ENCODE measurements at regions not wholly inside any gene's neighbourhood (a gene's known extent, or its start where the extent isn't known, plus 50 kb on each side); places are given as distances from the start of the nearest gene placed in this dataset.

- Histone ChIP-seq H3K9me3 (ENCODE audit: control insufficient read depth, low read length) (no peaks in the 10 kb centered on the region), H3K4me3 (ENCODE audit: low read length) (no peak overlapping the region), H3K4me1 (ENCODE audit: control insufficient read depth, insufficient read depth, low read length) (no peaks in the 10 kb centered on the region), H3K27me3 (replicated peaks; ENCODE audit: control insufficient read depth, insufficient read depth, low read length) (no peaks in the 10 kb centered on the region), H3K36me3 (ENCODE audit: control insufficient read depth, insufficient read depth, low read length, severe bottlenecking) (no peaks in the 10 kb centered on the region), H3K9ac (ENCODE audit: low read length) (no peak overlapping the region)
- DNase-seq (ENCODE audit: low read depth), result no peak
Observed at GRCh38 chr15:25557926-25558325, 119.1 kb upstream of the UBE3A start.

- no peaks in the 10 kb centered on the region for H3K36me3 ChIP-seq (ENCODE audit: control insufficient read depth, insufficient read depth, low read length, severe bottlenecking)
- no peak overlapping the region for H3K4me3 ChIP-seq (ENCODE audit: low read length)
- no peak overlapping the region for H3K9ac ChIP-seq (ENCODE audit: low read length)
- H3K27me3 ChIP-seq (replicated peaks; ENCODE audit: control insufficient read depth, insufficient read depth, low read length), result no peaks in the 10 kb centered on the region
- no peaks in the 10 kb centered on the region for H3K4me1 ChIP-seq (ENCODE audit: control insufficient read depth, insufficient read depth, low read length)
- no peak for DNase-seq (ENCODE audit: low read depth)
- H3K9me3 ChIP-seq (ENCODE audit: control insufficient read depth, low read length), result no peaks in the 10 kb centered on the region
Observed at GRCh38 chr15:25556136-25556535, 117.3 kb upstream of the UBE3A start.

GRCh38 chr15:25554640-25555039 lies 115.8 kb upstream of the UBE3A start:
- no peak overlapping the region for H3K4me3 ChIP-seq (ENCODE audit: low read length)
- DNase-seq (ENCODE audit: low read depth), result no peak

GRCh38 chr15:25548600-25548999 lies 109.8 kb upstream of the UBE3A start:
- DNase-seq (ENCODE audit: low read depth), result no peak
- Histone ChIP-seq H3K36me3 (ENCODE audit: control insufficient read depth, insufficient read depth, low read length, severe bottlenecking) (no peaks in the 10 kb centered on the region), H3K27me3 (replicated peaks; ENCODE audit: control insufficient read depth, insufficient read depth, low read length) (no peaks in the 10 kb centered on the region), H3K4me1 (ENCODE audit: control insufficient read depth, insufficient read depth, low read length) (peaks cover 2% of the 10 kb centered on the region), H3K9ac (ENCODE audit: low read length) (no peak overlapping the region), H3K4me3 (ENCODE audit: low read length) (no peak overlapping the region), H3K9me3 (ENCODE audit: control insufficient read depth, low read length) (no peaks in the 10 kb centered on the region)

More at GRCh38 chr15:25554640-25555039, 115.8 kb upstream of the UBE3A start:
- no peak overlapping the region for H3K9ac ChIP-seq (ENCODE audit: low read length)
- no peaks in the 10 kb centered on the region for H3K9me3 ChIP-seq (ENCODE audit: control insufficient read depth, low read length)
- no peaks in the 10 kb centered on the region for H3K36me3 ChIP-seq (ENCODE audit: control insufficient read depth, insufficient read depth, low read length, severe bottlenecking)
- H3K27me3 ChIP-seq (replicated peaks; ENCODE audit: control insufficient read depth, insufficient read depth, low read length), result no peaks in the 10 kb centered on the region
- no peaks in the 10 kb centered on the region for H3K4me1 ChIP-seq (ENCODE audit: control insufficient read depth, insufficient read depth, low read length)

GRCh38 chr15:25545889-25546288 lies 107.1 kb upstream of the UBE3A start:
- H3K4me1 ChIP-seq (ENCODE audit: control insufficient read depth, insufficient read depth, low read length), result peaks cover 24% of the 10 kb centered on the region
- no peak overlapping the region for H3K9ac ChIP-seq (ENCODE audit: low read length)
- no peaks in the 10 kb centered on the region for H3K9me3 ChIP-seq (ENCODE audit: control insufficient read depth, low read length)
- no peaks in the 10 kb centered on the region for H3K27me3 ChIP-seq (replicated peaks; ENCODE audit: control insufficient read depth, insufficient read depth, low read length)
- DNase-seq (ENCODE audit: low read depth), result no peak
- no peaks in the 10 kb centered on the region for H3K36me3 ChIP-seq (ENCODE audit: control insufficient read depth, insufficient read depth, low read length, severe bottlenecking)
- H3K4me3 ChIP-seq (ENCODE audit: low read length), result no peak overlapping the region

GRCh38 chr15:25545017-25545416 lies 106.2 kb upstream of the UBE3A start:
- no peak overlapping the region for H3K9ac ChIP-seq (ENCODE audit: low read length)
- no peaks in the 10 kb centered on the region for H3K36me3 ChIP-seq (ENCODE audit: control insufficient read depth, insufficient read depth, low read length, severe bottlenecking)
- H3K4me3 ChIP-seq (ENCODE audit: low read length), result no peak overlapping the region
- H3K9me3 ChIP-seq (ENCODE audit: control insufficient read depth, low read length), result no peaks in the 10 kb centered on the region
- peak; percentile 4 for DNase-seq (ENCODE audit: low read depth)
- H3K27me3 ChIP-seq (replicated peaks; ENCODE audit: control insufficient read depth, insufficient read depth, low read length), result no peaks in the 10 kb centered on the region
- H3K4me1 ChIP-seq (ENCODE audit: control insufficient read depth, insufficient read depth, low read length), result peaks cover 24% of the 10 kb centered on the region

GRCh38 chr15:25544076-25544475 lies 105.3 kb upstream of the UBE3A start:
- Histone ChIP-seq H3K9me3 (ENCODE audit: control insufficient read depth, low read length) (no peaks in the 10 kb centered on the region), H3K27me3 (replicated peaks; ENCODE audit: control insufficient read depth, insufficient read depth, low read length) (no peaks in the 10 kb centered on the region), H3K36me3 (ENCODE audit: control insufficient read depth, insufficient read depth, low read length, severe bottlenecking) (no peaks in the 10 kb centered on the region), H3K9ac (ENCODE audit: low read length) (no peak overlapping the region), H3K4me3 (ENCODE audit: low read length) (no peak overlapping the region), H3K4me1 (ENCODE audit: control insufficient read depth, insufficient read depth, low read length) (peaks cover 24% of the 10 kb centered on the region)
- no peak for DNase-seq (ENCODE audit: low read depth)

- Histone ChIP-seq H3K4me3 (ENCODE audit: low read length) (no peak overlapping the region), H3K9me3 (ENCODE audit: control insufficient read depth, low read length) (no peaks in the 10 kb centered on the region), H3K9ac (ENCODE audit: low read length) (no peak overlapping the region), H3K4me1 (ENCODE audit: control insufficient read depth, insufficient read depth, low read length) (peaks cover 24% of the 10 kb centered on the region), H3K27me3 (replicated peaks; ENCODE audit: control insufficient read depth, insufficient read depth, low read length) (no peaks in the 10 kb centered on the region), H3K36me3 (ENCODE audit: control insufficient read depth, insufficient read depth, low read length, severe bottlenecking) (no peaks in the 10 kb centered on the region)
- DNase-seq (ENCODE audit: low read depth), result peak; percentile 76
Observed at GRCh38 chr15:25543196-25543595, 104.4 kb upstream of the UBE3A start.

GRCh38 chr15:25541228-25541627 lies 102.4 kb upstream of the UBE3A start:
- no peak overlapping the region for H3K9ac ChIP-seq (ENCODE audit: low read length)
- peaks cover 24% of the 10 kb centered on the region for H3K4me1 ChIP-seq (ENCODE audit: control insufficient read depth, insufficient read depth, low read length)
- DNase-seq (ENCODE audit: low read depth), result no peak
- no peak overlapping the region for H3K4me3 ChIP-seq (ENCODE audit: low read length)
- H3K36me3 ChIP-seq (ENCODE audit: control insufficient read depth, insufficient read depth, low read length, severe bottlenecking), result no peaks in the 10 kb centered on the region
- no peaks in the 10 kb centered on the region for H3K9me3 ChIP-seq (ENCODE audit: control insufficient read depth, low read length)
- H3K27me3 ChIP-seq (replicated peaks; ENCODE audit: control insufficient read depth, insufficient read depth, low read length), result no peaks in the 10 kb centered on the region

- no peak for DNase-seq (ENCODE audit: low read depth)
- Histone ChIP-seq H3K4me3 (ENCODE audit: low read length) (no peak overlapping the region), H3K36me3 (ENCODE audit: control insufficient read depth, insufficient read depth, low read length, severe bottlenecking) (no peaks in the 10 kb centered on the region), H3K4me1 (ENCODE audit: control insufficient read depth, insufficient read depth, low read length) (peaks cover 9% of the 10 kb centered on the region), H3K9me3 (ENCODE audit: control insufficient read depth, low read length) (no peaks in the 10 kb centered on the region), H3K27me3 (replicated peaks; ENCODE audit: control insufficient read depth, insufficient read depth, low read length) (no peaks in the 10 kb centered on the region), H3K9ac (ENCODE audit: low read length) (no peak overlapping the region)
Observed at GRCh38 chr15:25536801-25537611, 98.2 kb upstream of the UBE3A start.

GRCh38 chr15:25535866-25536265 lies 97.0 kb upstream of the UBE3A start:
- H3K9ac ChIP-seq (ENCODE audit: low read length), result no peak overlapping the region
- no peak overlapping the region for H3K4me3 ChIP-seq (ENCODE audit: low read length)
- H3K9me3 ChIP-seq (ENCODE audit: control insufficient read depth, low read length), result no peaks in the 10 kb centered on the region
- no peaks in the 10 kb centered on the region for H3K4me1 ChIP-seq (ENCODE audit: control insufficient read depth, insufficient read depth, low read length)
- no peaks in the 10 kb centered on the region for H3K36me3 ChIP-seq (ENCODE audit: control insufficient read depth, insufficient read depth, low read length, severe bottlenecking)
- no peak for DNase-seq (ENCODE audit: low read depth)
- no peaks in the 10 kb centered on the region for H3K27me3 ChIP-seq (replicated peaks; ENCODE audit: control insufficient read depth, insufficient read depth, low read length)

- no peaks in the 10 kb centered on the region for H3K4me1 ChIP-seq (ENCODE audit: control insufficient read depth, insufficient read depth, low read length)
- no peak for DNase-seq (ENCODE audit: low read depth)
- no peaks in the 10 kb centered on the region for H3K27me3 ChIP-seq (replicated peaks; ENCODE audit: control insufficient read depth, insufficient read depth, low read length)
- no peak overlapping the region for H3K9ac ChIP-seq (ENCODE audit: low read length)
- no peaks in the 10 kb centered on the region for H3K36me3 ChIP-seq (ENCODE audit: control insufficient read depth, insufficient read depth, low read length, severe bottlenecking)
- H3K4me3 ChIP-seq (ENCODE audit: low read length), result no peak overlapping the region
- H3K9me3 ChIP-seq (ENCODE audit: control insufficient read depth, low read length), result no peaks in the 10 kb centered on the region
Observed at GRCh38 chr15:25534293-25534692, 95.5 kb upstream of the UBE3A start.

All from adipocyte (in vitro differentiated cells).